Inflammatory macrophage (primary cell): ENCODE measurements at regions not wholly inside any gene's neighbourhood (a gene's known extent, or its start where the extent isn't known, plus 50 kb on each side); places are given as distances from the start of the nearest gene placed in this dataset.
"Not testable (repeated sequence)": the region's sequence is repeated elsewhere in the genome, so short reads cannot be mapped to it uniquely, and the experiment has no call there.

Experiments
- DNase-seq, 2 donors: peaks; one replicate each; pipeline ENCODE4 v3.0.0-alpha.2; 2020 to 2022

GRCh38 chr15:62899090-62899493 is 143.5 kb upstream of the TPM1 start:
- DNase-seq = no peak

DNA sequence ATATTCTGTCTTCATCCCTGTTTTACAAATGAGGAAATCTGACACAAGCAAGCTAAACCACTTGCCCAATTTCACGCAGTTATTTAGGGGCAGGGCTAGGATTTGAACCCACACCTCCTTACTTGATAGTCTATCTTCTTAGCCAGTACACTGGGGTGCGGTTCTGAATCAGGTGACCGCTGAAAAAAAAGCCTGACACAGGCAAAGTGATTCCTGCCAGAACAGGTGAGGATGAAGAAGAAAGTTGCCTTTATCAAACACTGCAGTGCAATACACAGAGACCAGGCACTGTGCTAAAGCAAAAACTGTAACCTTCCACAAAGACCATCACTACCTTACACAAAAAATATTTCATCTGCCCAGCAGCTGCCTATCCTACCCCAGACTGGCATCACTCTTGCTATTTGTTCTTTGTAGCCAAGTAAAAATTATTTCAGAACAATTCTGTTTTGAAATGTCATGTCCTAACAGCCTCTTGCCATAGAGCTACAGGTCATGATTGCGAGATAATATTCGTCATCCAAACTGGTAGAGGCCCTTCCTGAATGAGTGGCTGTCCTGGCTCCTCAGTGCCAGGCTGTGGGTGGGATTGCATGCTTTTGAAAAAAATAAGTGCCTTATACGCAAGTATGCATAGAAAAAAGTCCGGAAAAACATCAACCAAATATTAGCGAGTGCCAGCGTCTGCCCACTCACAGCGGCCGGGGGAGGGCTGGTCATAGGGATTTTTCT is 142.3 kb upstream of the TPM1 start:
- peak; percentile 52 to 59 for DNase-seq

GRCh38 chr15:62901087-62901486 is 141.5 kb upstream of the TPM1 start:
- DNase-seq = no peak

- DNase-seq = no peak
Measured at GRCh38 chr15:62901909-62902546, 140.5 kb upstream of the TPM1 start.

- DNase-seq = no peak
Measured at GRCh38 chr15:62902821-62903220, 139.7 kb upstream of the TPM1 start.

DNA sequence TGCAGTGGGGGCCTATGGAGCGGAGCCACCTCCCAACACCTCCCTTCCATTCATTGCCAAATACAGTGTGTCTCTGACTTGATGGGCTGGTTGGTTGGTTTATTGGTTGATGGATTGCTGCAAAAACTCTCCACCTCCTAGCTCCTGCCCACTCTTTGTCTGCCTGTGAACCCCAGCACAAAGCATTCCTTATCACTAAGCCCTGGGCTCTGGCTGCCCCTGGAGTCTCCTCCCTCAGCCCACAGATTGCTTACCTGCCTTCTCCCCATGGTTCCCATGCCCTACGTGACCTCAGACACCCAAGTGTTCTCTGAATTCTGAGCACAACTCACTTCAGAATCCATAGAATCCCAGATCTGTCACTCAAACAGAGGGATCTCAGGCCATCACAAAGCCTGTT is 139.1 kb upstream of the TPM1 start:
- DNase-seq = no peak

DNA sequence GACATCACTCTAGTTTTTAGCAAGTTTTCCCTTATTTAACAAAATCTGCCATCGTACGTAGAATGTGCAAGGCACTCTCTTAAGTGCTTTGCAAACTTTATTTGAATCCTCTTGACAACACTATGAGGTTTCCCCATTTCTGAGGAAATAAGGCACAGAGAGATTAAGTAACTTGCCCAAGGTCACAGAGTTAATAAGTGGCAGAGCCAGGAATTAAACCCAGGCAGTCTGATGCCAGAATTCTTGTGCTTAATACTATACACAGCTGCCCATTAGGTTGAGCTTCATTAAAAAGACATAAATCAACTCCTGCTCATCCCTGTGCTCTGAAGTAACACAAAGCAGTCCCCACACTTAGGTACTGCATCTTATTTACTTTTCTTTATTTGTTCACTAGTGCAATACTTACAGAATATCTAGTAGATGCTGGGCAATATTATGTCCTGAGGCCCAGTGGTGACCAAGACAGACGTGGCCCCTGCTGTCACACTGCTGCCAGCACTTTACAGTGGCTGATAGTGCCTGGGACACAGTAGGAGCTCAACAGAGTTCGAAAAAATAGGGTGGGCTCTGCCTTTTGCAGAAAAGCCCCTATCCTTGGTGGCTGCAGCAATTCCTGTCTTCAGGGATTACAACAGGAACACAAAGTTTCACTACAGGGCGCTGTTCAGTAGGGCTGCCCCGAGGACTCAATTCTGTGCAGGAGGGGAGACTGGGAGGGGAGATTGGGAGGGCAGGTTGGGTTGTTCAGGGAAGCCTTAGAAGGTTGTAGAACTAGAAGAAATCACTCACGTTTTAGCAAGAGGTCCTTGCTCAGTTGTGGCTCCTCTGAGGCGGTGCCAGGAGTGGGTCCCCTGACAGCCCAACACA is 138.3 kb upstream of the TPM1 start:
- DNase-seq = no peak

DNA sequence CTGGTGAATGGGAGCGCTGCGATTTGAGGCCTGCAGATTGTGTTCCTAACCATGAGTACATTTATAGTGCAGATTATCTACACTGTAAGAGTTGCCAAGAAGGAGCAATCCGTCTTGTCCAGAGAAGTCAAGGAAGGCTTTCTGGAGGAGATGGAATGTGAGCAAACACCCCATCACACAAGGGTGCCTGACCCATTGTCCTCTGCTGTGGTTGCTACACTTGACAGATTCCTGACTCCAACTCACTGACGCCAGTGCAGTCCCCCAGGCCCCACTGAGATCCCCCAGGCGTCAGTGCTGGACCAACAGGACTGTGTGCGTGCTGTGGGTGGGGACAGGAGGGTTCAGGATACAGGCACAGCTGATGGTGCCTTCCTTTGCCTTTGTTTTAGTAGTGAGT is 135.9 kb upstream of the TPM1 start:
- no peak for DNase-seq

DNA sequence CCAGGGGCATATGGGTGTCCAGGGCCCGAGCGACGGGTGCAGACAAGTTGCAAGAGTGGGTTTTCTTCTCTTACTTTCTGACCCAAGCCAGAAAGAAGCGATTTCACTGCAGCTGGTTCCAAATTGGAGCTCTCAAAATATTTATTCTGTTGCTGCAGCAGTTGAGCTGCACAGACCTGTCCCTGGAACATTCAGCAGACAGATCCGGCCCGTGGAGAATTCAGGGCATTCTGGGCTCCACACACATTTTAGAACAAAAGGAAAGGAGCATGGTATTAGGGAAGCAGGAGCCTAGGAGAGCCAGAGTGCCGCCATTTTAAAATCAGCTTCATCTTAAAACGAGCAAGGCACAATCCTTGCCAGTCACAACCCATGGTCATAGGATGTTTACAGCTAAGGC is 135.3 kb upstream of the TPM1 start:
- DNase-seq = no peak

DNA sequence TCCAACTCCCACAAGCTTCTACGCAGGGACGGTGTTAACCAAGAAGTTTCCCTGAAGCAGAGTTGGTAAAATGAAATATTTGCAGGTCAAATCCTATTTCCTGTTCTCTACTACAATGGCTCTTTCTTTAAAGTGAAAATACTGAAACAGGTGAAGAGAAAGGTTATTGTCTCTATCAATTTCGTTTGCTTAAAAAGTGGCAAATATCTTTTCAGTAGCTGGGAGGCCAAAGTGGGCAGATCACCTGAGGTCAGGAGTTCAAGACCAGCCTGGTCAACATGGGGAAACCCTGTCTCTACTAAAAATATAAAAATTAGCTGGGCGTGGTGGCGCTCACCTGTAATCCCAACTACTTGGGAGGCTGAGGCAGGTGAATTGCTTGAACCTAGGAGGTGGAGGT is 134.2 kb upstream of the TPM1 start:
- DNase-seq = not testable (repeated sequence)

- no peak for DNase-seq
Measured at GRCh38 chr15:62909257-62909656, 133.3 kb upstream of the TPM1 start.

DNA sequence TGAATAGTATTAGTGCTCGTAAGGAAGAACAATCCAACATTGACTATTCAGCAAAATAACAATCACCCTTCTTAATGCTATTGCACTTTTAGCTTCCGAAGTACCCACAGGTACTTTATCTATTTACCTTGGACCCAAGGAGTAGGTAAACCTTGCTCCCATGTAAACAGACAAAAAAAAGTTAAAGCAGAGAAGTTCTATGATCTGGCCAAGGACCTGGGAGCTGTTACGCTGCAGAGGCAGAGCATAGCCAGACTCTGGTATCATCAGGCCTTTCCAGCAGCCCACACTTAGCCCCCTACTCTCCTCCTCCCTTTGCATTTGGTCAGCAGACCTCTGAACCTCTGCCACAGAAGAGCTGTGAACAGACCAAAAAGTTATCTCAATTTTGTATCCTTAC is 130.3 kb upstream of the TPM1 start:
- DNase-seq = no peak

DNA sequence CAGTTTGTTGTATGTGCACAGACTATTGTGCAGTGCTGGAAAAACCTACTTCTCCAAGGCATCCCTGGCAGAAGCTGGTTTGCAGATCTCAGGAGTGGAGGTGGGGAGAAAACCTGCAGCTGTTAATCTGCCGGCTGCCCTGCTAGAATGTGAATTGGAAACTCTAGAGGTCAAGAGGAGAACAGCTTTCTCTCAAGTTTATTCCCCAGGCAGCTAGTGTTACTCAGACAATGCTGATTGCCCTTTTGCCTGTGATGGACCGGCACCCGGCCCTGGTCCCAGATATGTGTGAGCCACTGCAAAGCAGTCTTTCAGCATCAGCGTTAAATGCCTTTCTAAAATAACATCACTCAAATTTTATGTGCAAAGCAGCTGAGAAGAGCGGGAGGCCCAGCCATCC is 129.7 kb upstream of the TPM1 start:
- DNase-seq = no peak

GRCh38 chr15:62913246-62913645 is 129.3 kb upstream of the TPM1 start:
- DNase-seq = no peak

DNA sequence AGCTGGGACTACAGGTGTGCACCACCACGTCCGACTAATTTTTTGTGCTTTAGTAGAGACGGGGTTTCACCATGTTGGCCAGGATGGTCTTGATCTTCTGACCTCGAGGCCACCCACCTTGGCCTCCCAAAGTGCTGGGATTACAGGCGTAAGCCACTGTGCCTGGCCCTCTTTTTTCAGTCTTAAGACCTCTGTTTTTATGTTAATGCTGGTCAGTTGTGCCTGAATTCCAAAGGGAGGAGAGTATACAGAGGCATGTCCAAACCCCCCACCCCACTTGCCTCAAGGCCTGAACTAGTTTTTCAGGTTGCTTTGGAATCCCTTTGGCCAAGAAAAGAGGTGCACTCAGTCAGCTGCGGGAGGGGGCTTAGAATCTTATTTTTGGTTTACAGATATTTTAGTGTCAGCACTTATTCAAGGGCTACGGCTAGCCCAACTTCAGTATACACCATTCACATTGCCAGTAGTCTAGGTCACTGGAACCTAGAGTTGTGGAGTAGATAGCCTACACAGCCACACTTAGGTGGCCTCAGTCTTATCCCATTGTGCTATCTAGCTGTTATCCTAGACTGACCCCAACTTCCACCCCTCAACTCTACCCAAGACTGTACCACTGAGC is 128.0 kb upstream of the TPM1 start:
- DNase-seq = no peak

- DNase-seq = peak in 1 of 2 donors; percentile 70
Measured at GRCh38 chr15:62920682-62921502, 121.7 kb upstream of the TPM1 start.

GRCh38 chr15:62922514-62922913 is 120.0 kb upstream of the TPM1 start:
- no peak for DNase-seq

DNA sequence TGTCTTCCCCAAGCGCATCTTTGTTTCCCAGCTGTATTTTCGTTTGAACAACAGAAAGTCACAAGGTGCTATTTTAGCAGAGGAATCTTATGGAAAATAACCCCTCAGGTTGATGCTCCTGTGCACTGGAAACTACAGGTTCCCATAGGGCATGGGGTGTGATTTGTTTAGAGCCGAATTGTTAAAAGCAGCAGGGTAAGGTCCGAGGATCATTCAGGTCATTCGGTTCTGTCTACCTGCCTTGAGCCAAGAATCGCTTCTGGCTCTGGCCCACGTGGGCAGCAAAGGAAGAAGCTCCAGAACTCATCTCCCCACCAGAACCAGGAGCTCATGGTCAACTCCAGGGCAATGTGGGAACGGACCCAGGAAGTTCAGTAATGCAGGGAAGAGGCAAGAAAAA is 116.7 kb upstream of the TPM1 start:
- DNase-seq = no peak

DNA sequence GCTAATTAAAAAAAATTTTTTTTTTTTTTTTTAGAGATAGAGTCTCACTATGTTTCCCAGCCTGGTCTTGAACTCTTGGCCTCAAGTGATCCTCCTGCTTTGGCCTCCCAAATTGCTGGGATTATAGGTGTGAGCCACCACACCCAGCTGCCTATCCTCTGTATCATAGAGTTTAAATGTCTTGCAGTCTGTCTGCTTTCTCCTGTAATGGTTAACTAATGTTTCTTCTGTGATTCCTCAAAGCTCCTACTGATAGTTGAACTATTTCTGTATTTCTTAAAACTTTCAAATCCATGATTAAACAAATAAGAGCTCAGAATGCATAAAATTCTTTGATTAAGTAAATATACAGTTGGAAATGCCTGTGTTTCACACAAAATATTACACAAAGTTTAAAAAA is 115.4 kb upstream of the TPM1 start:
- DNase-seq = no peak

DNA sequence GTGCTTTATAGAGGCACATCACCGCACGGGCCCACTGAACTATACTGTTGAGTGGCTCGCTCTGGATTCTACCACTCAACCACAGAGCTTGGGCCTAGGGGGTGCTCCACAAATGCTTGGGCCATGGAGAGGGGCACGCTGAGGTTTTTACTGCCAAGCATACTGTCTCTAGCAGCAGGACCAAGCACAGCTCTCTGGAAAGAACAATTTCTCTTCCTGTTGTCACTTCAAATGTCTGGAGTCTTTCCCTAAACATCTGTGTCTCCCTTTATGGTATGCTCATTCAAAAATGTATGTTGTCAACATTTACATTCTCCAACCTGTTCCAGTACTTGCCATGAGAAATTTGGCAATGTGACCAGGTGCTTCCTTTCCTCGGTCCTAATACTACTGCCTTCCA is 114.7 kb upstream of the TPM1 start:
- no peak for DNase-seq

DNA sequence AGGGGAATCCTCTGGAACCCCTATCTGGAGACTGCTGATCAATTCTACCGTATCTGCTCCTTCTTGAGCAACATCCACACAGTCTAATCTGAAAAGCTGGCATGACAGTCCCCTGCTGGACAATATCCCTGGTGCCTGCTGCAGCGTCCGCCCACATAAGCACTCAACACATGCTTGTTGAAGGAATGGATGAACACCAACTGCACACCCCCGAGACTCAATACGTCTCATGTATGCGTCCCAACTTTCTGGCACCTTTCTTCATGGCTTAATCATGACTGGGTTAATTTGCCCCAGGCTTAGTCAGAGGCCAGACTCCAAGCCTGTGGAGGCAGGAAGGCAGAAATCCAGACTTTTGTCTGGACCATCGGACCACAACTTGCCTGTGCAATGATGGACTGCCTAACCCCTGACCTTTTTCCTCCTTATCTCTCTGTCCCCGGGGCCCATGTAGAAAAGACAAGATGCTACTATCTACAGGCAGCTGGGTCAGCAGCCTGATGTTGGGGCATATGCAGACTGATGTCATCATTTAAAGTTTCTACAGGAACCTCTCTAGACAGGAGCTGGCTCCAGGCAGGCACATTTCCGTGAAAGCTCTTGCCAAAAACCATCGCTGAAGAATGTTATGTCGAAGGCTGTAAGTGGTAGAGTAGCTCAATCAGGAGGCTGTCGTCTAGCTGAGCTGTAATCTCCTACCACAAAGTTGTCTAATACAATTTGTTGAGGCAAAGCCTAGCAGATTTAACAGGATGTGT is 114.1 kb upstream of the TPM1 start:
- DNase-seq = peak in 1 of 2 donors; percentile 25

- no peak for DNase-seq
Measured at GRCh38 chr15:62929000-62929357, 113.6 kb upstream of the TPM1 start.
